ENCODE measurements at regions not wholly inside any gene's neighbourhood (a gene's known extent, or its start where the extent isn't known, plus 50 kb on each side); places are given as distances from the start of the nearest gene placed in this dataset.

DNA sequence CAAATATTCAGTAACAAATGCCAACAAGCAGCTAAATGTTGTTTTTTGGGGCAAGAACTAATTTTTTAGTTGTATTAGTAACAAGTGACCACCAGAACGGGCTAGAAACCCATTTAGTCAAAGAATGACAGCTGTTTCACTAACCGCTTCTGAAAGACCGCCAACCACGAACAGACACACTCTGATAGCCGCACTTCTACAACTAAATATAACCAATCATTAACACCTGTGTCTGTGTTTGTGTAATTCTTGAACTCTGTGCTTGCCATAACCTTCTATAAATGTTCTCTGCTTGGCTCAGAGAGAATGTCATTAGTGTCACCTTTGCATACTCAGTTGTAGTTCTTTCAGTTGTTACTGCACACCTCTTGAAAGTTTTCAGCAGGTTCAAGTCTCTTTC, 526.3 kb upstream of the LRRTM1 start:
- intact Hi-C loops (cut with DNase I) = no loop called here
- 66% methylated on average over 5 of the region's 5 CpGs for WGBS
- no peak for ATAC-seq

GRCh38 chr2:80822999-80823398, 518.4 kb upstream of the LRRTM1 start:
- DNase-seq = no peak
- 55% methylated on average over 4 of the region's 4 CpGs for WGBS
- H3K9me3 ChIP-seq (ENCODE audit: control insufficient read depth, low read length) = no peaks in the 10 kb centered on the region
- no peak overlapping the region for H3K4me3 ChIP-seq (ENCODE audit: low read length)
- intact Hi-C loops (cut with DNase I) = no loop called here
- H3K4me1 ChIP-seq (ENCODE audit: control insufficient read depth, insufficient read depth, low read length) = no peaks in the 10 kb centered on the region
- no peak overlapping the region for H3K27ac ChIP-seq (ENCODE audit: low read length)
- H3K27me3 ChIP-seq (ENCODE audit: control insufficient read depth, insufficient read depth) = no peaks in the 10 kb centered on the region
- no peak for ATAC-seq

More for the DNA sequence above, 526.3 kb upstream of the LRRTM1 start:
- no peak overlapping the region for H3K4me3 ChIP-seq (ENCODE audit: low read length)
- no peaks in the 10 kb centered on the region for H3K4me1 ChIP-seq (ENCODE audit: control insufficient read depth, insufficient read depth, low read length)
- no peak for DNase-seq
- H3K27me3 ChIP-seq (ENCODE audit: control insufficient read depth, insufficient read depth) = no peaks in the 10 kb centered on the region
- no peak overlapping the region for H3K27ac ChIP-seq (ENCODE audit: low read length)
- H3K9me3 ChIP-seq (ENCODE audit: control insufficient read depth, low read length) = no peaks in the 10 kb centered on the region

GRCh38 chr2:80815259-80815658, 510.7 kb upstream of the LRRTM1 start:
- no peak for ATAC-seq
- Histone ChIP-seq H3K27me3 (ENCODE audit: control insufficient read depth, insufficient read depth) (no peaks in the 10 kb centered on the region), H3K4me3 (ENCODE audit: low read length) (no peak overlapping the region), H3K9me3 (ENCODE audit: control insufficient read depth, low read length) (no peaks in the 10 kb centered on the region), H3K27ac (ENCODE audit: low read length) (no peak overlapping the region), H3K4me1 (ENCODE audit: control insufficient read depth, insufficient read depth, low read length) (no peaks in the 10 kb centered on the region)
- DNase-seq = no peak
- intact Hi-C loops (cut with DNase I) = no loop called here
- WGBS = 63% methylated on average over 1 of the region's 1 CpG

DNA sequence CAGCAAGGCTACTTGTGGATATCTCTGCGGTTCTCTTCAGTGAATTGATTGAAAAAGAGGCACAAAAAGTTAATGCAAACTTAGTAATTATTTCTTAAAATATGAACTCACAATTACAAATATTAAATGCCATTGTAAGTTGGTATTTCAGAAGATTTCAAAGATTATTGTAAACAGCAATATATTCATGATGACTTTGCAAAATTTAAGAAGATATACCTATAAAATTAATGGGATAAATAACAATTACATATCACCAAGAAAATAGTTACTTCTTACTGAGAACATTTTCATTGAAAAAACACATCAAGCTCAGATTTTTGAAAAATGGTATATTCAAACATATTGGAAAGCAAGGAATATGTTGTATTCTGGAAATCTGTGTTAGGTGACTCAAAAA, 482.0 kb upstream of the LRRTM1 start:
- intact Hi-C loops (cut with DNase I) = no loop called here
- ATAC-seq (no peak), DNase-seq (no peak)
- Histone ChIP-seq H3K9me3 (ENCODE audit: control insufficient read depth, low read length) (no peaks in the 10 kb centered on the region), H3K27me3 (ENCODE audit: control insufficient read depth, insufficient read depth) (no peaks in the 10 kb centered on the region), H3K4me1 (ENCODE audit: control insufficient read depth, insufficient read depth, low read length) (no peaks in the 10 kb centered on the region), H3K27ac (ENCODE audit: low read length) (no peak overlapping the region), H3K4me3 (ENCODE audit: low read length) (no peak overlapping the region)
- whole genome bisulfite sequencing = 0% methylated on average over 1 of the region's 1 CpG

GRCh38 chr2:80778704-80779103, 474.2 kb upstream of the LRRTM1 start:
- ATAC-seq (no peak), DNase-seq (no peak)
- no peak overlapping the region for H3K4me3 ChIP-seq (ENCODE audit: low read length)
- intact Hi-C loops (cut with DNase I) = no loop called here
- H3K27ac ChIP-seq (ENCODE audit: low read length) = no peak overlapping the region
- H3K27me3 ChIP-seq (ENCODE audit: control insufficient read depth, insufficient read depth) = peaks cover 2% of the 10 kb centered on the region
- H3K9me3 ChIP-seq (ENCODE audit: control insufficient read depth, low read length) = no peaks in the 10 kb centered on the region
- H3K4me1 ChIP-seq (ENCODE audit: control insufficient read depth, insufficient read depth, low read length) = no peaks in the 10 kb centered on the region

DNA sequence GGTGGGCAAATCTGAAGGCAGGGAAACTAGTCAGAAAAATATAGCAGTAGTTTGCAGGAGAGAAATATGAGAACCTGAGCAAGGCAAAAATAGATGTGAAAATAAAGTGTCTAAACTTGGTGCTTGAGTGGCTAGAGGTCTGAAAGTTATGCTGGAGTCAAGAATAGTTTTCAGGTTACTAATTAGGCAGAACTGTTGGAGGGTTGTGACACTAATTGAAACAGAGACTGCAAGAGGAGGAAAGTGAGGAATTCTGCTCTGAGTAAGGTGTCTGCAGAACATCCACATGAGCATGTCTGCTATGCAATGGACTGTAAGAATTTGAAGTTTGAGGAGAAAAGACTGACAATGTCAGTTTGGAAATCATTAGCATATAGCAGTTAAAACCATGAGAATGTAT, 444.0 kb upstream of the LRRTM1 start:
- Histone ChIP-seq H3K27me3 (ENCODE audit: control insufficient read depth, insufficient read depth) (no peaks in the 10 kb centered on the region), H3K4me3 (ENCODE audit: low read length) (no peak overlapping the region), H3K27ac (ENCODE audit: low read length) (no peak overlapping the region), H3K4me1 (ENCODE audit: control insufficient read depth, insufficient read depth, low read length) (no peaks in the 10 kb centered on the region), H3K9me3 (ENCODE audit: control insufficient read depth, low read length) (no peaks in the 10 kb centered on the region)
- intact Hi-C loops (cut with DNase I) = no loop called here
- no peak for ATAC-seq
- no peak for DNase-seq

DNA sequence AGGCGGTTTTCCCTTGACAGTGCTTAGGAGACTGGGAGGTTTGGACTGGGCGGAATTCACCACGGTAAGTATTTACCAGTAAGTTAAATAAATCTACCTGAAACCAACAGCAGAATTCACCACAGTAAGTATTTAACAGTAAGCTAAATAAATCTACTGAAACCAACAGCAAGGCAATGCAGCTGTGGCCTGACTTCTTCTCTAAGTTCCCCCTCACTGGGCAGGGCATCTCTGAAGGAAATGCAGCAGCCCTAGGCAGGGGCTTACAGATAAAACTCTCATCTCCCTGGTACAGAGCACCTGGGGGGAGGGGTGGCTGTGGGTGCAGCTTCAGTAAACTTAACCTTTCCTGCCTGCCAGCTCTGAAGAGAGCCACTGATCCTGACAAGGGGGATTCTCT, 432.5 kb upstream of the LRRTM1 start:
- no peaks in the 10 kb centered on the region for H3K9me3 ChIP-seq (ENCODE audit: control insufficient read depth, low read length)
- H3K4me3 ChIP-seq (ENCODE audit: low read length) = no peak overlapping the region

DNA sequence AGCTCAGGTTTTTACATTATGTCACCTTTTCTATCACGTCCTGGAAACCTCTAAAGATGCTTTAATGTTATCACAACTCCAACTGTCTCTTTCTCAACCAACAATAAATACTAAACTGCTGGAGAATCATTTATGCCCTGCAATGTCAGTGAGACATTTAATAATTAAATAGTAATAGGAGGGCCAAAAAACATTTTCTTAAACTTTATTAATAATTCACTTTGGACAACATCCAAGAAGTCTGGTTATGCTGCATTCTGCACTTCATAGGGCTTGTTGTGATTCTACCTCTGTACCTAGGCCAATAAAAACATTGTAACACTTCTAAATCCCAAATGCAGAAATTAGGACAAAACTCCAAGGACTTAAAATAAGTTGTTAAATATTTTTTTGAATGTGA, 420.4 kb upstream of the LRRTM1 start:
- DNase-seq (no peak), ATAC-seq (no peak)
- 41% methylated on average over 1 of the region's 1 CpG for WGBS
- no peak overlapping the region for H3K4me3 ChIP-seq (ENCODE audit: low read length)
- intact Hi-C loops (cut with DNase I) = no loop called here
- no peaks in the 10 kb centered on the region for H3K9me3 ChIP-seq (ENCODE audit: control insufficient read depth, low read length)
- no peaks in the 10 kb centered on the region for H3K4me1 ChIP-seq (ENCODE audit: control insufficient read depth, insufficient read depth, low read length)
- H3K27me3 ChIP-seq (ENCODE audit: control insufficient read depth, insufficient read depth) = no peaks in the 10 kb centered on the region
- no peak overlapping the region for H3K27ac ChIP-seq (ENCODE audit: low read length)

More for the DNA sequence above, 432.5 kb upstream of the LRRTM1 start:
- Histone ChIP-seq H3K4me1 (ENCODE audit: control insufficient read depth, insufficient read depth, low read length) (no peaks in the 10 kb centered on the region), H3K27ac (ENCODE audit: low read length) (no peak overlapping the region), H3K27me3 (ENCODE audit: control insufficient read depth, insufficient read depth) (no peaks in the 10 kb centered on the region)
- no peak for ATAC-seq
- no peak for DNase-seq
- WGBS = 82% methylated on average over 3 of the region's 3 CpGs
- intact Hi-C loops (cut with DNase I) = no loop called here

DNA sequence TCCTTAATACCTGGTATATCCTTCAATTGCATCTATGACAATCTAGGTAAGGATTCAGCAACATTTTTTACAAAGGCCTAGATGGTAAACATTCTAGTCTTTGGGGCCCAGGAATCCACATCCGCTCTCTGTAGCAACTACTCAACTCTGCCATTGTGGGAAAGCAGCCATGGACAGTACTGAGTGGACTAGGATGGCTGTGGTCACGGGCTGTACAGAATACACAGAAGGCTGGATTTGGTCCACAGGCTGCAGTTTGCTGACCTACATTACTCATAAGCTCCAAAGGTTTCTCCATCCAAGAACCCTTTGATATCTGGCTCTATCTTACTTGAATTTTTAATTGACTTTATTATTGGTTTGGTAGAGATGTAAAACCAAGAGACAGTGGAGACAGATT, 418.3 kb upstream of the LRRTM1 start:
- 70% methylated on average over 2 of the region's 2 CpGs for WGBS

GRCh38 chr2:80719607-80720006, 415.1 kb upstream of the LRRTM1 start:
- Histone ChIP-seq H3K9me3 (ENCODE audit: control insufficient read depth, low read length) (no peaks in the 10 kb centered on the region), H3K4me1 (ENCODE audit: control insufficient read depth, insufficient read depth, low read length) (no peaks in the 10 kb centered on the region), H3K27ac (ENCODE audit: low read length) (no peak overlapping the region), H3K4me3 (ENCODE audit: low read length) (no peak overlapping the region), H3K27me3 (ENCODE audit: control insufficient read depth, insufficient read depth) (no peaks in the 10 kb centered on the region)
- ATAC-seq = no peak
- 62% methylated on average over 3 of the region's 3 CpGs for WGBS
- no peak for DNase-seq
- intact Hi-C loops (cut with DNase I) = no loop called here

More for the DNA sequence above, 418.3 kb upstream of the LRRTM1 start:
- Histone ChIP-seq H3K4me1 (ENCODE audit: control insufficient read depth, insufficient read depth, low read length) (no peaks in the 10 kb centered on the region), H3K4me3 (ENCODE audit: low read length) (no peak overlapping the region), H3K27me3 (ENCODE audit: control insufficient read depth, insufficient read depth) (no peaks in the 10 kb centered on the region), H3K9me3 (ENCODE audit: control insufficient read depth, low read length) (no peaks in the 10 kb centered on the region), H3K27ac (ENCODE audit: low read length) (no peak overlapping the region)
- intact Hi-C loops (cut with DNase I) = no loop called here
- ATAC-seq = no peak
- DNase-seq = no peak

DNA sequence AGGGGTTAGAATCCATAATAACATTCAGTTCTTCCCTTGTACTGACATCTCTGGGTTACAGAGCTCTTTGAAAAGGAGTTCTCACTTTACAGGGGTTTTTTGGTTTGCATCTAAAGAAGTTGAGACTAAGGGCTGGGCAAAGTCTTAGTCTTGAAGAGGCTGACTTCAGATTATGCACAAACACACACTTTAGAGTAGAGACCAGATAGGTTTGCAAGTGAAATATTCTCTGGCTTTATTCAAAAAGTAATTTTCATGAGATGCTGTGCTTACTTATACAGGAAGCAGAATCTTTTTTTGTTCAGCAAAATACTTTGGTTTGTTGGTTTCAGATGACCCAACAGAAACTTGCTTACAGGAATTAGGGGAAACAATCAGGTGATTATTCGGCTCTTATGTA, 410.9 kb upstream of the LRRTM1 start:
- H3K27ac ChIP-seq (ENCODE audit: low read length) = no peak overlapping the region
- H3K27me3 ChIP-seq (ENCODE audit: control insufficient read depth, insufficient read depth) = no peaks in the 10 kb centered on the region
- H3K4me3 ChIP-seq (ENCODE audit: low read length) = no peak overlapping the region
- no peaks in the 10 kb centered on the region for H3K9me3 ChIP-seq (ENCODE audit: control insufficient read depth, low read length)
- no peaks in the 10 kb centered on the region for H3K4me1 ChIP-seq (ENCODE audit: control insufficient read depth, insufficient read depth, low read length)
- no peak for DNase-seq
- no peak for ATAC-seq
- WGBS = 73% methylated on average over 1 of the region's 1 CpG
- intact Hi-C loops (cut with DNase I) = no loop called here

DNA sequence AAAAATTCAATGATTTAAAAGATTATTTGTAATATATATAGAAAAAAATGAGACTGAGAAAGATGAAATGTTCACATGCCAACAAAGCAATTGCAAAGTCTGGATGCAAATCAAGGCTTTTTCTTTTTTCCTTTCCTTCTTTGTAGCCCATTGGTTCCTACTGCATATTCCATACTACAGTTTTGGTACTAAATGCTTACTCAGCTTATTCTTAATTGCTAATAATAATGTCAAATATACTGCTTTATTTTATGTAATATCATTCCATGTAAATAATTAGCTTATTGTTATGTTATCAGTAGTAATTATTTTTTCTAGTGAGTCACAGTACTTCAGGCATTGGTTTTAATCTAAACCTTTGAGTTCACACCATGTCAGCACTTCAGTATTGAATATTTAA, 407.4 kb upstream of the LRRTM1 start:
- intact Hi-C loops (cut with DNase I) = no loop called here
- no peak overlapping the region for H3K4me3 ChIP-seq (ENCODE audit: low read length)
- no peak for ATAC-seq
- DNase-seq = no peak
- H3K27ac ChIP-seq (ENCODE audit: low read length) = no peak overlapping the region
- H3K4me1 ChIP-seq (ENCODE audit: control insufficient read depth, insufficient read depth, low read length) = no peaks in the 10 kb centered on the region
- no peaks in the 10 kb centered on the region for H3K27me3 ChIP-seq (ENCODE audit: control insufficient read depth, insufficient read depth)
- no peaks in the 10 kb centered on the region for H3K9me3 ChIP-seq (ENCODE audit: control insufficient read depth, low read length)
